NCI-H187 treated with DMSO at 0.1 percent for 48 hours (cell line): ENCODE measurements at regions not wholly inside any gene's neighbourhood (a gene's known extent, or its start where the extent isn't known, plus 50 kb on each side); places are given as distances from the start of the nearest gene placed in this dataset.
"Not testable (repeated sequence)": the region's sequence is repeated elsewhere in the genome, so short reads cannot be mapped to it uniquely, and the experiment has no call there.

ENCODE experiments used
- DNase-seq: peaks from one replicate; lab custom pipeline; 2025; lab: John Stamatoyannopoulos, UW

DNA sequence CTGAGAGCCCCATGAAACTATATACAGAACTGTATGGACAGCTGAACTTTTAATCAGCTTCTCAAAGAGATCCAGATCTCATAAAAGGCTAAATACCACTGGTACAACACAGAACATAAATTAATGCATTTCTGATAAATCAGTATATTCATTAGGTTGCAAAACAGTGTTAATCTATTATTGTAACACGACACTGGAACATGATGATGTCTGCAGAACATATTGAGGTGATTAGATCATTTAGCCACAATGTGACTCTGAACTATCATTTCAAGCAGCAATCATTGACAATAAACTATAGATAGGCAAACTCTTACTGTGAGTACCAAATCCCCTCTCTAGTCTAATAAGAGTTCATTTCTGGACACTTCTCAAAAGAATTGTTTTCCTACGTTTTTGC, 50.3 kb downstream of the GASK1B start:
- DNase-seq, result no peak

DNA sequence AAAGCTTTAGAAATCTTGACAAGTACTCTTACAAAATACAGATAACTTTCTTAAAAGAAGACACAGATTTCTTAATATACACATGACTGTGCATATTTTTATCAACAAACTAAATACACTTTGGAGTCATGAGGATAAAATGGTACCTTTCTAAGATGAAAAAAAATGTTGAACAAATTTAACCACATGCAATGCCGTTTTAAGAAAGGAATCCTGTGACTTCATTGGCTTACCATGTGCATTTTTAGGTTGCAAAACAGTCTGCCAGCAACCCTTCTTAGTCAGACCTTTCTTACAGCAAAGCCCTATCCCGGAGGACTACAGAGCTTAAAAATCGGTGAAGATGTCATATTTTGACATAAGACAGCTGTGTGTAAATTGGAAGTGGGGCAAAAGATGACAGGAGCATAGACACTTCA, 51.7 kb downstream of the GASK1B start:
- no peak for DNase-seq

DNA sequence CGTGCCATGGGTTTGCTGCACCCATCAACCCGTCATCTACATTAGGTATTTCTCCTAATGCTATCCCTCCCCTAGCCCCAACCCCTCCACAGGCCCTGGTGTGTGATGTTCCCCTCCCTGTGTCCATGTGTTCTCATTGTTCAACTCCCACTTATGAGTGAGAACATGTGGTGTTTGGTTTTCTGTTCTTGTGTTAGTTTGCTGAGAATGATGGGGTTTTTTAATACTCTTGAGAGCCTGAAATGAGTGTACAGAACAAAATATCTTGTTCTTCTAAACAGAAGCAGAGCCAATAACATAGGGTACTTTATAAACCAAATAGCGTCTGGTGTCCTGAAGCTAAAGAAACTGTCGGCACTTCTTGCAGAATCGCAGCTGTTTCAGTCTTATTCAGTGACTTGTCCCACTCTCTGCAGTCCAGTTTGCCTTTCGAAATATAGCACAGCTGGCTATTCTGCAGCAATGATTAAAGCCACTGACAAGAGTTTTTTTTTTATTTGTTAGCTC, 52.1 kb downstream of the GASK1B start:
- not testable (repeated sequence) for DNase-seq

DNA sequence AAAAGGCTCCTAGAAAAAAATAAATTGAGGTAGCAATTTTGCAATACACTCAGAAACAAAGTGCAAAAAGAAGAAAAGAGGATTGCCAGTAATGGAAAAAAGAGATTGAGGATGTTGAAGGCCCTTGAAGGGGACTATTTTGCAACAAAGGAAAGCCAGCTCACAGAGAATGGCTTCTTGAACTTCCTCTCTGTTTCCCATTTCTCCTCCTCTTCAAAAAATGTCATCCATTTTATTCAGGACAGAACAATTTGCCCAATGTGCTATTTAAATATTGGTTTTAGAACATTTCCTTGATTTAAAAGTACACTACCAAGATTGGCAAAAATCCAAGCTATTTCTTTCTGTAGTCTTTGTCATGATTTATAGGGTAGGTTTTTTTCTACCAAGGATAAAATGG, 60.2 kb downstream of the GASK1B start:
- DNase-seq, result no peak

DNA sequence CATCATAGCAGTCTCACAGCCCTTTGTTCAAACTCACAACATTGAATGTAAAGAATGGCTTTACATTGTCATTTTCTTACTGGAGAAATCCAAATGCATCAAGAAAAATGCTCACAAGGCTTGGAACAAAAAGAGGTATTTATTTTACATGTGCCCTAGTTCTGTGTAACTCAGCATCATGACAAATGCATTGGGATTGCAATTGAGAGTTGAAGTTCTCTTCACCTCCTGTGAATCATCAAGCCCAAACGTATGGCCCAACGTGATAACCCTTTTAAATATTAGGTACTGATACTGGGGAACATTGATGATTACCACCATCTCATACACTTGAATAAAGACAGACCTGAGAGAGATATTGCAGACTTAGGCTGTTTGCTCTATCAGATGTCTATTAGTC, 61.6 kb downstream of the GASK1B start:
- no peak for DNase-seq

DNA sequence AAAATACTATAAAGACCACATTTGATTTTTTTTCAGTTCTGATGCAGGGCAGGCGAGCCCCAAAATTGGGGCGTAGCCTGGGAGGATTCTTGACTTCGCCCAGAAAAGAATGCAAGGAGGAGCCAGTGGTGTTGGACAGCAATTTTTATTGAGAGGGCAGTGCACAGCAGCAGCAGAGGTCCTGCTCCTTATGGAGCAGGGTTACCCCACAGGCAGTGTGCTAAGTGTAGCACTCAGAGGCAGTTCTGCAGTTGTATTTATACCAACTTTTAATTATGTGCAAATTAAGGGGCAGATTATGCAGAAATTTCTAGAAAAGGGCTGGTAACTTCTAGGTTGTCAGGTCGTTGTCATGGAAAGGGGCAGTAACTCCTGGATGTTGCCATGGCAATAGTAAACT, 69.9 kb downstream of the GASK1B start:
- DNase-seq, result no peak

DNA sequence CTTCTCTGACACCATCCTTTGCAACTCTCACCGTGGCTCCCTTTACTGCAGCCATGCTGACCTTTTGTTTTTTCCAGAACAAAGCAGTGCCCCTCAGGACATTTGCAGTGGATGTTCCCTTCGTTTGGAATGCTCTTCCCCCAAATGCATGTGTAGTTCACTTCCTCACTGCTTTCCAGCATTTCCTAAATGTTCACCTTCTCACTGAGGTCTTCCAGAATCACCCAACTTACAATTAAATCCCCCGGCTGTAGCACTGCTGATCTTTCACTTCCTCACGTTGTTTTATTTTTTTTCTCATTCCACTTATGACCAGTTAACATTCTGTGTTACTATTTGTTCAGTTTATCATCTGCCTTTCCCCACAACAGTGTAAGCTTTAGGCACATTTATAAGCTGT, 73.1 kb downstream of the GASK1B start:
- no peak for DNase-seq

DNA sequence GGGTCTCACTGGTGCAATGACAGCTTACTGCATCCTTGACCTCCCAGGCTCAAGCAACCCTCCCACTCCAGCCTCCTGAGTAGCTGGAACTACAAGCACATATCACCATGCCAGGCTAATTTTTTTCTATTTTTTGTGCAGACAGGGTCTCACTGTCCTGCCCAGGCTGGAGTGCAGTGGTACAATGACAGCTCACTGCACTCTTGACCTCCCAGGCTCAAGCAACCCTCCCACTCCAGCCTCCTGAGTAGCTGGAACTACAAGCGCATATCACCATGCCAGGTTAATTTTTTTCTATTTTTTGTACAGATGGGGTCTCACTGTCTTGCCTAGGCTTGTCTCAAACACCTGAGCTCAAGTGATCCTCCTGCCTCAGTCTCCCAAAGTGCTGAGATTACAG, 74.0 kb downstream of the GASK1B start:
- DNase-seq, result no peak

DNA sequence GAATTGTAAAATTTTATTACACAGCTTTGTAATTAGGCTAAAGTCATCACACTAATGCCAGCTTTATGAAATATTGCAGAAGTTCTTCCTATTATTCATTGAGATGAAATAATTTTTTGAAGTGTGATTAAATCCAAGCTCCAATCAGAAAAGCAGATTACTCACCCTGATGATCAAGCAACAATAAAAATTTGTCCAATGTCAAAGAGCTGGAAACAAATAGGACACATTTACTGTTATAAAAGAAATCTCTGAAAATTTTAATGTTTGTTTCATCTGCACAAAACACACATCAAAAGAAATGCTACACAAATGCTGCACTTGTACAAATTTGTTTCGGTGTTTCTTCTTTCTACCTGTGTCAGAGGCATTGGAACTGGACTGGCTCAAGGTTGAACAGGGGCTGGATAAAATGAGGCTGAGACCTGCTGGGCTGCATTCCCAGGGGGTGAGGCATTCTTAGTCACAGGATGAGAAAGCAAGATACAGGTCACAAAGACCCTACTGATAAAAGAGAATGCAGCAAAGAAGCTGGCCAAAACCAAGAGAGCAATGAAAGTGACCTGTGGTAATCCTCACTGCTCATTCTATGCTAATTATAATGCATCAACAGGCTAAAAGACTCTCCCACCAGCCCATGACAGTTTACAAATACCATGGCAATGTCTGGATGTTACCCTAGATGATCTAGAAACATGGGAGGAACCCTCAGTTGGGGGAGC, 78.3 kb downstream of the GASK1B start:
- DNase-seq, result no peak

DNA sequence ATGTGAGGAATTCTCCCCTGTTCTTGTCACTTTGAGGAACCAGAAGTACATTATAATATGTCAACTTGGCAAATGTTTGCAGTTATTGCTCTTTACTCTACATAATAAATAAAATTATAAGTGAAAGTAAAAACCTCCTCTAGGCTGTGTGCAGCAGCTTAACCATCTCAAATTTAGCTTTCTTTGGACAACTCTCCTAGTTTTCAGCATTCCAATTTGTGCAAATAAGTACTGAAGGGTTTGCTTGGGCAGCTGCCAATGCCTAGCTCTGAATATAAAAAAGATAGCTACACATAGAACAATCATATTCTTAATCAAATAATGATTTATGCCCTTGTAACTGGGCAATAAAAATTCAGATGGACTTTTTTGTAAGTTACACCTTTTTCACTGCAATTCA, 82.5 kb downstream of the GASK1B start:
- DNase-seq, result no peak

DNA sequence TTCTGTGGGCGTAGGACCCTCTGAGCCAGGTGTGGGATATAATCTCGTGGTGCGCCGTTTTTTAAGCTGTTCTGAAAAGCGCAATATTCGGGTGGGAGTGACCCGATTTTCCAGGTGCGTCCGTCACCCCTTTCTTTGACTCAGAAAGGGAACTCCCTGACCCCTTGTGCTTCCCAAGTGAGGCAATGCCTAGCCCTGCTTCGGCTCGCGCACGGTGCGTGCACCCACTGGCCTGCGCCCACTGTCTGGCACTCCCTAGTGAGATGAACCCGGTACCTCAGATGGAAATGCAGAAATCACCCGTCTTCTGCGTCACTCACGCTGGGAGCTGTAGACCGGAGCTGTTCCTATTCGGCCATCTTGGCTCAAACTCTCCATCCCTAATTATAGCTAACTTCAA, 82.9 kb downstream of the GASK1B start:
- not testable (repeated sequence) for DNase-seq

DNA sequence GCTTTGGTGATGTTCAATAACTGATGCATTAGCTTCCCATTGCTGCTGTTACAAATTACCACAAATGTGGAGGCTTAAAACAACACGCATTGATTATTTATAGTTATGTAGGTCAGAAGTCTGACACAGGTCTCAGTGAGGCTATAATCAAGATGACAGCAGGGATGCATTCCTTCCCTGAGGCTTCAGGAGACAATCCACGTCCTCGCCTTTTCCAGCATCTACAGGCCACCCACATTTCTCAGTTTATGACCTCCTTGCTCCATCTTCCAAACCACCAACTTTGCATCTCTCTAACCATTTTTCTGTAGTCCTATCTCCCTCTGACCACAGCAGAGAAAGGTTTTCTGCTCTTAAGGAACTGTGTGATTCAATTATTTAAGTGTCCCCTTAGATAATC, 92.5 kb downstream of the GASK1B start:
- DNase-seq, result no peak

DNA sequence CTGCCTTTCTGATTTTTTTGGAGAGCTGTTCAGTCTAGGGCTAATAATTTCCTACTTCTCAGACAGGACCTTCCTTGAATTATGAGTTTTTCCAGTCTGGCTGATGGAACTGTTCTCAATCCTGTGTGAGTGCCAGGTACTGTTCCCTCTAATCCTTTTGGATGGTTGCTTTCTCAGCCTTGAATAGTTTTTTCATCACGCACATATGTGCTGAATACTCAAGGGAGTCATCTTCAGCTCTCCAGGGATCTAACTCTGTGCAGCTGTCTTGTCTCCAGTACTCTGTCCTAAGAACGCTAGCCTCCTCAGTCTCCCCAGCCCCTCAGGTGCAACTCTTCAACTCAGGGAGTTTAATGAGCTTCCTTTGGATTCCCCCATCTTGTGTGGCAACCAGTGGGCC, 93.2 kb downstream of the GASK1B start:
- no peak for DNase-seq

DNA sequence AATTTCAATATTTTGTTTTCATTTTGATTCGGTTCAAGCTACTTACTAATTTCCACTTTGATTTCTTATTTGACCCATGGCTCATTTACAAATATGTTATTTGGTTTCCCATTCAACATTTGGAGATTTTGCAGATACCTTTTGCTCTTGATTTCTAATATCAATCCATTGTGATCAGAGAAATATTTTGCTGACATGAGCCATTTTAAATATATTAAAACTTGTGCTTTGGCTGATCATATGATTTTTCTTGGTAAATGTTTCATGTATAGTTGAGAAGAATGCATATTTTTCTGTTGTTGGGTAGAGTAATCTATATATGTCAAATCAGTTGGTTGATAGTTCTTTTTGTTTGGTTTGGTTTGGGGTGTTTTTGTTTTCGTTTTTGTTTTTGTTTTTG, 95.0 kb downstream of the GASK1B start:
- no peak for DNase-seq

DNA sequence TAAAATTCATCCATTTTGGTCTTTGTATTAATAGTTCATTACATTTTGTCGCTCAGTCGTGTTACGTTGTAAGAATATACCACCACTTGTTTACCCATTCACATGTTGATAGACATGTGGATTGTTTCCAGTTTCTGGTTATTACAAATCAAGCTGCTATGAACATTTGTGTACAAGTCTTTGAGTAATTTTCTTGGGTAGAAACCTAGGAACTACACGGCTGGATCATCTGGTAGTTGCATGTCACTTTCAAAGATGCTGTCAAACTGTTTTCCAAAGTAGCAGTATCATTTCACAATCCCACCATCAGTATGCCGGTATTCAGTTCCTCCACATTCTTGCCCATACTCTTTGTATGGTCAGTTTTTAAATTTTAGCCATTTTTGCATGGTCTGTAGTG, 98.0 kb downstream of the GASK1B start:
- no peak for DNase-seq

DNA sequence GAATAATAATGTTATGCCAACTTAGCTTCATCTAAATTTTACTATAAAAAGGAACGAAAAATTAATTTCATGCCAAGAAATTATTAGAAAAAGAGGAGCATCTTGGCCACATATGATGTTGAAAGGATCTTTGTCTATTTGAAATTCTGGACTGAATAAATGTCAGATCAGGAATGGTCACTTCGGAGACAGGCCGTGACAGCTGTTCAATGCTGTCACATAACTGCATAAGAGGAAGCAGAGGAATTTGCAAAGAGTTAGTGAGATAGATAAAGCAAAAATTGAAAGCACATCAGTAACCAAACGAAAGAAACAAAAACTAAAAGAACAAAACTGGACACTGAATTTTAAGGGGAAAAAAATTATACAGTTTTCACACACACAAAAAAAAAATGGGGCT, 100.9 kb downstream of the GASK1B start:
- DNase-seq, result no peak

DNA sequence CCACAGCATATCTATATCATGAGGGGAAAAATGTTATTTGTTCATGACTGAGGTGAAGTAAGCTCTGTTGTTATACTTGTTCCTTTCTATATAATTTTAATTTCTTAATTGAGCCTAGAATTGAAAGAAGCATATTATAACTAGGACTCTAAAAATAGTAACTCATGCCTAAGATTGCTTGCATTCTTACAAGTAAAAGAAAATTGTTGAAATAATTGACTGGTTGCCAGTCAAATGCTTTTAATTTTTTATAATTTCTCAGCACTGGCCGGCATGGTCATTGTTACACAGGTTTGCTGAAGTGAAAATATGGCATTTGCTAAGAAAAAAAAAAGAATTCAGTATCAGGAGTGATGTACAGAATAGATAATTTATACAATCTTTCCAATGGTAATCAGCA, 104.8 kb downstream of the GASK1B start:
- no peak for DNase-seq

DNA sequence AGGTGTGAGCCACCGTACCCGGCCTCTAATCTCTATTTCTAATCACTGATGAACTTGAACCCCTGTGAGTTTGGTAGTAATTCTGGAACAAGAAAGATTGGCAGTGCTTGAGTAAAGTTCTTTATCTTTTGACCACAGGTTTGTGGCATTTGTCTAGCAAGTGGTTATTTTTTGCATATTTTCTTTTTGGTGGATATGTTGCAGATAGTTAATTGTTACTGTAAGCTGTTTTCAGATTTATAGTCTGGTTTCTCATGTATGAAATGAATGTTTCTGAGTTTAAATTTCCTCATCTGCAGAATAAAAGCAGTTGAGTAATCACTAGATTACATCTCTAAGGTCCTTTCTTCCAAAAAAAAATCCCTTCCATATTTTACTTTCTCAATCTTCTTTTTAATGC, 105.2 kb downstream of the GASK1B start:
- DNase-seq, result no peak

DNA sequence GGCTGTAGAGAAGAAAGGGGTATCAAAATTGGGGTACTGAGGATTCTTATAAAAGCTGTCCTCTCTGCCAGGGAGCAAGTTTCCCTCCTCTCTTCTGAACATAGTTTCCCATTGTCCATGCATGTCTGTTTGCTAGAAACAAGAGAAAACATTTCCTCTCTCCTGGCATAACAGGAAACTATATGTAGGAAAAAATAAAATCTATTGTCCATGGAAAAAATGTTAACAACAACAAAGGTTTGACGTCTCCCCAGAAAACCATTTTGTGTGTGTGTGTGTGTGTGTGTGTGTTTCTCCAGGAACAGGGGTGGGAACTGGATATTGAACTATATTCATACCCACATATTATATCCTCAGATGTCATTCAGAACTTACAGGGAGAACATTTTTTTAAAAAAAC, 107.2 kb downstream of the GASK1B start:
- DNase-seq, result no peak

DNA sequence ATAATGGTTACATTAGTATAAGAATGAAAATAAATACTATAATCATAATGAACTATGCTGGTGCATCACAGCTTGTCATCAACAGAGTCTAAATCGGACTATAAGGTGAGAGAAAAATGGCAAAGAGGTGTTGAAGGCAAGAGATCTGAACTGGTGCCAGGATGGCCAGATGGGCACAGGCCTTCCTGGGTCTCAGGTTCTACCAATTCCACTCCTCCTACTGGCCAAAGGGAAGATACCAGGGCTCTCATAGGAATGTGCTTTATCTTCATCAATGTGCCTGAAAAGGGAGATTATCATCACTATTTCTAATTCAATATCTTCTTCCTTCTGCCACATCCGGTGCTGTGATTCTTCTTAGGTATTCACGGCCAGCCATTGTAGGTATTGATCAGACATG, 107.6 kb downstream of the GASK1B start:
- DNase-seq, result no peak

DNA sequence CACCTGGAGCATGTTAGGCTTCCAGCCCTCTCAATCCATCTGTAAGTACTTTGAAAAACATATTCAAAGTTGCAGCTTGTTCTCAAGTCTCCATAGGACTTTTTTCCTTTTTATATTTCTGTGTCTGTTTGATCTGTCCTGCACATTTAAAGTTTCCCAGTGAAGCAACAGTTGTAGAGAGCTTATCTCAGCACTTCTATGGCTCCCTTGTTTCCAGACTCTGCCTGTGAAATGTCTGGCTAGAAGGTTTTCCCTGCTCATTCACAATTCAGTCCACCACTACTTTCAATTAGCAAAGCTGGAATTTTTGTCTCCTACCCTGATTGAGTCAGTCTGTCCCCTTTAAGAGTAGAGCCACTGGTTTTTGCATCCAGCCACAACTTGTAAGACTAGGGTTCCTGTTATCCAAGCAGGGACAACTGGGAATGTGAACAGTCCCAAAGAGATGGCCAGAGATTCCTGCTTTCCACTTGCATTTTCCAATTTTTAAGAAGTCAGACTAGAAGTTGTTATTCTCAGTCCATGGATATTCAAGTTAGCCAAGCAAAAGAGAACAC, 116.1 kb downstream of the GASK1B start:
- DNase-seq, result no peak

DNA sequence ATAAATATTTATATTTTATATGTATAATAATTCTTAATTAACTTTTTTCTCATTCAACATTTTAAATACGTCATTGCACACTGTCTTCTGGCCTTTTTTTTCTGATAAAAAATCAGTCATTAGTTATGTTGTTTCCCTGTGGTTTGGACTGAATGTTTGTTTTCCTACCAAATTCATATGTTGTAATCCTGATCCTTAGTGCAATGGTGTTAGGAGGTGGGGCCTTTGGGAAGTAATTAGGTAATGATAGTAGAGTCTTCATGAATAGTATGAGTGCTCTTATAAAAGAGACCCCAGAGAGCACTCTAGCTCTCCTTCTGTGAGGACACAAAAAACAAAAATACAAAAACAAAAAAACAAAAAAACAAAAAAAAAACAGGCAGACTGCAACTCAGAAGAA, 117.2 kb downstream of the GASK1B start:
- DNase-seq, result no peak

DNA sequence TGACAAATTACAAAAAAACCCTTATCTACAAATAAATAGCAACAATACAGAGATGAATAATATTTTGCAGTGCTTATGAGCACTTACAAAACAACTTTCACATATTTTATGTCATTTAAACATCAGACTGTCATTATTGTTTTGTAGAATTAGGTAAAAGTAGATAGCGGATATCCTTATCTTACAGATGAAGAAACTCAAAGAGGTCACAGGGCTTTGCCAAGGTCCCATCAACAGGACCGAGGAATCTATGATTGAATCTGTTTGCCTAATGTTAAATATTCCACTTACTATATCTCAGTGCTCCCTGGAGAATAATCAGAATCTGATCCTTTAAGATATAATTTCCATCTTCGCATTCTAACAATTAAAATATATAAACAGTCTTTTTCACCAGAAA, 119.0 kb downstream of the GASK1B start:
- DNase-seq, result no peak

DNA sequence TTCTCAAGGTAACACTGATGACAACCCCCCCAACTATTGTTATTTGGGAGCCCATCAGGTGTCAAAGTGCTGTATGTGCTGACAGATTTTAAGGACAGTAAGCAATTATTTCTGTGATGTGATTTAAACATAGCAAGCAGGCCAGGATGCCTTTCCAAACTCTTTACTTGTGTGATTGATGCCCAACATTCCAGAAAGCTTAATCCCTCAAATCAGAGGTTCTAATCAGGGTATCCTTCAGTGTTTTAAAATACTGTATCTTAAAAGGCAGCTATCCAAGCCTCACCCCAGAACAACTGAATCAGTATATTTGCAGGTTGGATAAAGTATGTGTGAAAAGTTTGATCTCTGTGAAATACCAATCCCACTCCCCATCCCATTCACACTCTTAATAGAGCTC, 119.7 kb downstream of the GASK1B start:
- no peak for DNase-seq
